PC-3 (cell line): ENCODE measurements at regions not wholly inside any gene's neighbourhood (a gene's known extent, or its start where the extent isn't known, plus 50 kb on each side); places are given as distances from the start of the nearest gene placed in this dataset.
A peak's percentile ranks its signal among the peaks of the same experiment; 100 is the strongest.

Source experiments
- ATAC-seq: fragments of 200-7000 bp; cut with Tn5 transposase; 2 replicates; pipeline ENCODE4 v1.9.1; 2020; ENCODE audit warnings: mild to moderate bottlenecking, moderate library complexity
- BruUV-seq: library from RNA; stranded (reverse); fragments of 400-500 nt; replicated peaks from 2 replicates; lab custom pipeline; 2021; lab: Mats Ljungman, UMichigan
- CTCF ChIA-PET: fragments of 300-600 bp; sonication (Branson Sonifier 250); formaldehyde crosslinking; loops from one replicate; lab custom pipeline; 2022; ENCODE audit warnings: antibody characterized with exemption; lab: Charles Lee
- POLR2A ChIA-PET: fragments of 300-600 bp; sonication (Branson Sonifier 250); formaldehyde crosslinking; loops from one replicate; lab custom pipeline; 2022; ENCODE audit warnings: antibody characterized with exemption; ENCODE audit not compliant: unreplicated experiment; lab: Charles Lee
- DNase-seq: peaks from one replicate; pipeline ENCODE4 v3.0.0-alpha.2; 2015
- H2AFZ ChIP-seq: fragments of 300-600 bp; sonication (generic); 2 replicates; pipeline ENCODE4 v1.6.0; 2016; ENCODE audit warnings: antibody characterized with exemption, low read length
- H3F3A ChIP-seq: fragments of 300-600 bp; sonication (generic); one replicate; pipeline ENCODE4 v1.6.0; 2017; ENCODE audit warnings: antibody characterized with exemption, low read length, control low read depth, mild to moderate bottlenecking; ENCODE audit not compliant: unreplicated experiment
- H3K27ac ChIP-seq: fragments of 300-600 bp; sonication (generic); 2 replicates; pipeline ENCODE4 v1.5.1; 2016; ENCODE audit warnings: mild to moderate bottlenecking, low read length
- H3K27me3 ChIP-seq: fragments of 300-600 bp; sonication (generic); 2 replicates; pipeline ENCODE4 v1.6.1; 2016; ENCODE audit warnings: low read length, mixed read lengths
- H3K36me3 ChIP-seq: fragments of 300-600 bp; sonication (generic); 2 replicates; pipeline ENCODE4 v1.6.1; 2016; ENCODE audit warnings: low read depth, mixed run types, low read length, mixed read lengths
- H3K4me1 ChIP-seq: fragments of 300-600 bp; sonication (generic); 2 replicates; pipeline ENCODE4 v1.5.1; 2016; ENCODE audit warnings: low read length; ENCODE audit not compliant: insufficient read depth
- H3K4me2 ChIP-seq: fragments of 300-600 bp; sonication (generic); 2 replicates; pipeline ENCODE4 v1.6.0; 2016; ENCODE audit warnings: low read length
- H3K4me3 ChIP-seq: fragments of 300-600 bp; sonication (generic); 2 replicates; pipeline ENCODE4 v1.5.1; 2016; ENCODE audit warnings: mild to moderate bottlenecking, low read length, mixed read lengths
- H3K79me2 ChIP-seq: fragments of 300-600 bp; sonication (generic); 2 replicates; pipeline ENCODE4 v1.6.1; 2017; ENCODE audit warnings: low read length, mixed read lengths
- H3K9ac ChIP-seq: fragments of 300-600 bp; sonication (generic); 2 replicates; pipeline ENCODE4 v1.6.0; 2016; ENCODE audit warnings: mild to moderate bottlenecking, low read length
- H3K9me2 ChIP-seq: fragments of 300-600 bp; sonication (generic); replicated peaks from 2 replicates; pipeline ENCODE4 v1.6.1; 2016; ENCODE audit warnings: mixed run types, low read length, mixed read lengths
- H3K9me3 ChIP-seq: fragments of 300-600 bp; sonication (generic); 2 replicates; pipeline ENCODE4 v1.6.1; 2016; ENCODE audit warnings: low read length, mixed read lengths
- H4K20me1 ChIP-seq: fragments of 300-600 bp; sonication (generic); 2 replicates; pipeline ENCODE4 v1.6.1; 2016; ENCODE audit warnings: low read length, mixed read lengths
- CTCF ChIP-seq: fragments of 300-600 bp; sonication (generic); conservative IDR thresholded peaks from 2 replicates; pipeline ENCODE4 v1.5.1; 2017; ENCODE audit warnings: antibody characterized with exemption, low read depth, mild to moderate bottlenecking, low read length
- EZH2 ChIP-seq: fragments of 300-600 bp; sonication (generic); IDR thresholded peaks from one replicate; pipeline ENCODE4 v1.6.1; 2017; ENCODE audit warnings: antibody characterized with exemption, mild to moderate bottlenecking, low read length; ENCODE audit not compliant: unreplicated experiment
- EZH2phosphoT487 ChIP-seq: fragments of 300-600 bp; sonication (generic); IDR thresholded peaks from 2 replicates; pipeline ENCODE4 v1.6.1; 2018; ENCODE audit warnings: mild to moderate bottlenecking, antibody characterized with exemption, low read length, borderline replicate concordance
- intact Hi-C: fragments of 100-400 bp; cut with micrococcal nuclease; formaldehyde crosslinking; loops from 2 replicates; pipeline ENCODE4 v1.9.0; 2023

GRCh38 chr10:120998782-120999285 lies 147.7 kb downstream of the WDR11 start:
- Histone ChIP-seq H3K4me1 (no peaks in the 10 kb centered on the region), H3K27ac (no peak overlapping the region), H3K4me2 (no peak overlapping the region), H3K36me3 (no peaks in the 10 kb centered on the region), H4K20me1 (no peaks in the 10 kb centered on the region), H3F3A (no peaks in the 10 kb centered on the region), H3K9ac (no peak overlapping the region), H2AFZ (no peak overlapping the region), H3K79me2 (no peaks in the 10 kb centered on the region), H3K9me3 (no peaks in the 10 kb centered on the region), H3K9me2 (no peaks in the 10 kb centered on the region), H3K4me3 (no peak overlapping the region), H3K27me3 (peaks cover 13% of the 10 kb centered on the region; the same call in 1 of the 2 replicates)
- ChIA-PET POLR2A (no interaction called here), CTCF (no interaction called here)
- no peak for DNase-seq
- no peak for ATAC-seq
- no peak for TF ChIP-seq EZH2
- no peak for TF ChIP-seq EZH2phosphoT487
- no peak for TF ChIP-seq CTCF
- intact Hi-C loops = no loop called here
- no TSS peak for BruUV-seq

GRCh38 chr10:120999868-121000267 lies 148.7 kb downstream of the WDR11 start:
- Histone ChIP-seq H3K27ac (no peak overlapping the region), H3K79me2 (no peaks in the 10 kb centered on the region), H3K36me3 (no peaks in the 10 kb centered on the region), H2AFZ (no peak overlapping the region), H3F3A (no peaks in the 10 kb centered on the region), H4K20me1 (no peaks in the 10 kb centered on the region), H3K9ac (no peak overlapping the region), H3K4me2 (no peak overlapping the region), H3K27me3 (peaks cover 13% of the 10 kb centered on the region; the same call in 1 of the 2 replicates), H3K4me1 (no peaks in the 10 kb centered on the region), H3K4me3 (no peak overlapping the region), H3K9me3 (no peaks in the 10 kb centered on the region), H3K9me2 (no peaks in the 10 kb centered on the region)
- ATAC-seq = no peak
- BruUV-seq = no TSS peak
- ChIA-PET CTCF (no interaction called here), POLR2A (no interaction called here)
- intact Hi-C loops = no loop called here
- TF ChIP-seq CTCF (peak; percentile 38; the same call in 1 of the 2 replicates), EZH2 (no peak)
- no peak for DNase-seq

GRCh38 chr10:121002586-121003205 lies 151.5 kb downstream of the WDR11 start:
- no TSS peak for BruUV-seq
- Histone ChIP-seq H3F3A (no peaks in the 10 kb centered on the region), H2AFZ (no peak overlapping the region), H3K27me3 (no peaks in the 10 kb centered on the region), H3K4me3 (no peak overlapping the region), H3K79me2 (no peaks in the 10 kb centered on the region), H3K36me3 (no peaks in the 10 kb centered on the region), H3K27ac (no peak overlapping the region), H3K9me3 (0 out of 2 replicates have a peak, but pooled peaks cover 8% of the 10 kb centered on the region), H3K4me2 (no peak overlapping the region), H3K9me2 (no peaks in the 10 kb centered on the region), H4K20me1 (no peaks in the 10 kb centered on the region), H3K4me1 (no peaks in the 10 kb centered on the region), H3K9ac (no peak overlapping the region)
- no peak for TF ChIP-seq EZH2phosphoT487
- ChIA-PET CTCF (no interaction called here), POLR2A (no interaction called here)
- ATAC-seq (no peak), DNase-seq (peak; percentile 49)
- intact Hi-C loops = no loop called here
